GM21717 (cell line): ENCODE measurements at regions not wholly inside any gene's neighbourhood (a gene's known extent, or its start where the extent isn't known, plus 50 kb on each side); places are given as distances from the start of the nearest gene placed in this dataset.
"Not testable (repeated sequence)": the region's sequence is repeated elsewhere in the genome, so short reads cannot be mapped to it uniquely, and the experiment has no call there.

Experiments used
- ATAC-seq: cut with Tn5 transposase; IDR thresholded peaks from one replicate; pipeline ENCODE4 v1.9.1; 2021; ENCODE audit warnings: mild to moderate bottlenecking, moderate library complexity; ENCODE audit not compliant: unreplicated experiment

DNA sequence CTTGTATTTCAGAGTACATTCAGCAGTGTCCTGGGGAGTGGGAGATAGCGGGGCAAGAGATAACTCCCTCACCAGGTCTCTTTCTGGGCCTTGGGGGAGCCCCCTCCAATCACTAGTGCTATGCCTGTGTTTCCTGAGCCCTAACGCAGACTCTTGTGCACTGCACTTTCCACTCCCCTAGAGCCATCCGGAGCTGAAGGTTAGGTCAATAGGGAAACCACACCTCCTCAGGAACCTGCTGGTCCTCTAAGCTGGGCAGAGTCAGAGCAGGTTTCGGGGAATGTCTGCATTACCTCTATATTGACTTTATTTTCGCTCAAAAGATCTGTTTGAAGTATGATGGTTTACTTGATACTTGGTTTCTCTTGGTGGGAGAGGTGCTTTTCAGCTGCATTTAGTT, 617.0 kb upstream of the ROBO1 start:
- ATAC-seq: no peak

DNA sequence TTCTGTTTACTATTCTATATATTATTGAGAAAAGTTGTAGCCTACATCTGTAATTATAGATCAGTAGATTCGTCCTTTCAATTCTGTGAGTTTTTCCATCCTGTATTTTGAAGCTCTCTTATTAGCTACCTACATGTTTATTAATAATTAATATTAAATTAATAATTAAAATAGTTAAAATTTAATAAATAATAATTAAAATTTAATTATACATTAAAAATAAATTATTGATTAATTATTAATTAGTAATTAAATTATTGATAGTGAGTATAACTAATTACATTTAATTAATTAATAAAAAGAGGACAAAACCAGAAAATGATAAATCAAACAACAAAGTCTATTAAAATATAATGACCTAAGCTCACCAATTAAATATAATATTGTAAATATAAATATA, 606.6 kb upstream of the ROBO1 start:
- no peak for ATAC-seq

DNA sequence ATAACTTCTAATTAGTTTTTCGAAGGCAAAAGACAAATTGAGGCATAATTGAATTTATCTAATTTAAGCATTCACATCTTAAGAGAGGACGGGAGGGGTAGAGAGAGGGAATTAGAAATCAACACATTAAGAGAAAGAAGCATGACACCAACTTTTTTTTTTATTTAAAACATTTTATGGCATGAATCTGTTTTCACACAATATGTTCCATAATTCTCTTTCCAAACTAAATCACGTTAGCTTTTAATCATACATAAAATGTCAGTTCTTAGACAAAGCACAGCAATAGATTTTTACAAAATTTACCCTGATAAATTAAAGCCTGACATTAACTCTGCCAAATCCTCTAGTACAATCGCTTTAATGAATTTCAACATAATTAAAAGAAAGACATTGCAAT, 600.8 kb upstream of the ROBO1 start:
- no peak for ATAC-seq

DNA sequence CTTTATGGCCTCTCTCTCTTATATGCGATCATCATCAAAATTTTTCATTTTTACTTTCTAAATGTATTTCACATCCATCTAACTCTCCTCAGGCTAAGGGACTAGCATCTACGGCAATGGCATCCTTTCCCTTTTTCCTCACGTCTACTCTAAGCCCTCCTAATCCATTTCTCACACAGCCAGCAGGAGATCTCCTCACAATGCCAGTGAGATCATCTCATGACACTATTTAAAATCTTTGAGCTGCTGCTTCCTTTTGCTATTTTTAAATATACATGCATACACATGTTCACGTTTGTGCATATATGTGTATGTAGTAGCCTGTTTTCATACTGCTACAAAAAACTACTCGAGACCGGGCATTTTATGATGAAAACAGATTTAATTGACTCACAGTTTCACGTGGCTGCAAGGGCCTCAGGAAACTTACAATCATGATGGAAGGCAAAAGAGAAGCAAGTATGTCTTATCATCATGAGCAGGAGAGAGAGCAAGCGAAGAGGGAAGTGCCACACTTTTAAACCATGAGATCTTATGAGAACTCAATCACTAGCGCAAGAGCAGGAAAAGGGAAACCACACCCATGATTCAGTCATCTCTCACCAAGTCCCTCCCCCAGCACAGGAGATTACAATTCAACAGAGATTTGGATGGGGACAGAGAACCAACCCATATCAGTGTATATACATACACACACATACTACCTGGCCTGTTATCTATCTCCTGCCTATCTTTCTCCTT, 599.2 kb upstream of the ROBO1 start:
- no peak for ATAC-seq

DNA sequence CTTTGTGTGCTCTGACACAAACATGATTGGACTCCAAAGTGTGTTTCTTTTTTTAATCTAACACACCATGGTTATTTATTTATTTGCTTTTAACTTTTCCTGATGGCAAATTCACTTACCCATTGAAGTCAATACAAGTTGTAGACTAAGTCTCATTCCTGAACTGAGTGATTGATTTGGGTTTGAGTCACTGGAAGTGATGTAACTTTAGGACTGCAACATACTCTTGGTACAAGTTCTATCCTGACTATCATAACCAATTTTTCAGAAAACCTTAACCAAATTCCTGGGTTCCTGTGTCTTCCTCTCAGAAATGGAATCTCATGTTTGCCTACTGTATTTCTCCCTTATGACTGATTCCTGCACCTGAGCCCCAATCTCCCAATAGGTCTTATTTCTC, 590.0 kb upstream of the ROBO1 start:
- ATAC-seq: no peak

DNA sequence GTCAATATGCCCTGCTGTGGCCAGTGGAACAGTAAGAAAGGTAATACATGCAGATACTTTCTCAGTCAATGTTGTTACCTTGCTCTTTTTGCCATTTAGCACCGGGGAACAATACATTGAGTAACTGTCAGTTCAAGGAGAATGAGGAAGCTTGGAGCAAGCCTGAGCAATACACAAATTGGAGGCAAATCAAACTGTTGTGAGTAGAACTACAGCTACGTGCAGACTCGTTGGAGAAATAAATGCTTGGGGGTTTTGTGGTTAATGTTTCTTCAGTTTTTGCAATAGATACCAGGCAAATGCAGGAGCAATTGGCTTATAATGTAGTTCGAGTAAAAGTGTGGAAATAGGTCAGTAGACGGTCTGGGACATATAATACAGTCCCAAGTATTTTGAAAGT, 587.3 kb upstream of the ROBO1 start:
- no peak for ATAC-seq

DNA sequence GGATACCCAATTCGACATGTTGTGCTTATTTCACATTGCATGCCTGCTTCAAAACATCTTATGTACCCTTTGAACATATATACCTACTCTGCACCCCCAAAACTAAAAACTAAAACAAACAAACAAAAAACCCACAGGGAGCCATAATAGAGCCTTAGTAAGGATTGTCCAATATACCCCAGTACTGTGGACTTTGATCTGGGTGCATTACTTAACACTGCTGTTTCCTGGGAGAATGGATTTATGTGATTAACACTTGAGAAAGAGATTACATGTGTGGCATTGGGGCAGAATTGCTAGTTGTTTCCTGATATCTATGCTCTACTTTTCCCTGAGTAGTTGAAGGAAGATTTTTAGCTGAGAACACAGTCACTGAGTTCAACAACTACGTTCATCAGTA, 583.4 kb upstream of the ROBO1 start:
- ATAC-seq: no peak

DNA sequence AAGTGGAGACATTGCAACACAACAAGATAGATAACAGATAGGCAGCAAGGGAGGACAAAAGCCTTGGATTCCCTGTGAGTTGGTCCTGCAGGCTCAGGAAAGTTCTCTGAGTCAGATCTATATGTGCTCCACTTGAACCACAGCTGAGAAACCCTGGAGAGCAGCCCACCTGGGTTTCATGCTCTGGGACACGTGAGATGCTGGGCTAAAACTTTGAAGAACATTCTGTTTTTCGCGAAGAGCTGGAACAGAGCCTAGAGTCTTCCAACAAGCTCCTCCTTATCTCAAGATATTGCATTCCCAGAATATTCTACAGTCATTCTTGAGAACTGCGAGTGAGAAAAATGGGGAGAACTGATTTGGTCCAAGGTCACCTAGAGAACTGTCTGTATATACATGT, 583.0 kb upstream of the ROBO1 start:
- no peak for ATAC-seq

DNA sequence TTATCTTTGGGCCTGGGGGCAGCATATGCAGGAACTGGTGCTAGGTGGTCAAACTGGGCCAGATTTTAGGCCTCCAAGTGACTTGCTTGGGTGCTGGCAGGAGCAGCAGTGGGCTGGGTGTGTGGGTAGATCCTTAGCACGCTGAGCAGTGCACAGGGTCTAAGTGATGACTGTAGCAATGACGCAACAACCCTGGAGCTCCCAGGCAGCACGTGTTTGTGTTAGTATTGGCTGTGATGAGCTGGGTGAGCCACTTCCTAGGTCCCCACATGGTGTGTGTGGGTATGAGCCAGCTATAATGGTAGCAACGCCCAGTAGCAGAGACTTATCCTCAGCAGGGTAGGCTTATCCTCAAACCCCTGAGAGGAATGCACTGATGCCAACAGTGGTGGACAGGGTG, 570.6 kb upstream of the ROBO1 start:
- no peak for ATAC-seq

DNA sequence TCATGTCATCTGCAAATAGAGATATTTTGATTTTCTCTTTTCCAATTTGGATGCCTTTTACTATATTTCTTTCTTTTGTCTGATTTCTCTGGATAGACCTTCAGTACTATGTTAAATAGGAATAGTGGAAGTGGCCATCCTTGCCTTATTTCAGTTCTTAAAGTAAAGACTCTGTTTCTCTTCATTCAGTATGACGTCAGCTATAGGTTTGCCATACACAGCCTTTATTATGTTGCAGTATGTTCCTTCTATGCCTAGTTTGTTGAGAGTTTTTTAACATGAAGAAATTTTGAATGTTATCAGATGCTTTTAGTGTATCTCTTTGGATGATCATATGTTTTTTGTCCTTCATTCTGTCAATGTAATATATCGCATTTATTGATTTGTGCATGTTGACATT, 566.7 kb upstream of the ROBO1 start:
- ATAC-seq: no peak

DNA sequence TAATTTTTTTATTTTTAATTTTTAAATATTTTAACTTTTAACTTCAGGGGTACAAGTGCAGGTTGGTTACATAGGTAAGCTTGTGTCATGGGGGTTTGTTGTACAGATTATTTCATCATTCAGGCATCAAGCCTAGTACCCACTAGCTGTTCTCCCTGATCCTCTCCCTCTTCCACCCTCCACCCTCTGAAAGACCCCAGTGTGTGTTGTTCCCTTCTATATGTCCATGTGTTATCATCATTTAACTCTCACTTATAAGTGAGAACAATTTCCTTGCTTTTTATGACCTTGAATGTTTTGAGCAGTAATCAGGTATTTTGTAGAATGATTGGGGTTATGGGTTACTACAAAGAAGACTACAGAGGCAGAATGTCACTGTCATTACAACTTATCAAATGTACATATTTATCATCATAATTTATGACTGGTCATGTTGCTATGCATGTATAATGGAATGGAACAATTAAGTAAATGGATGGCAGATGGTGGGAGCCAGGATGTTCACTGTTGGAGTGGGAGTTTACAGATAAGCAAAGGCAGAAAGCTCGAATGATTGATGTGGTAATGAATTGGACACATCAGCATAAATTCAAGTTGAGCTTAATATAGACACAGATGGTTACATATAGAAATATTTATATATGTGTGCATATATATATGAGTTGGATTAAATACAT, 563.8 kb upstream of the ROBO1 start:
- ATAC-seq: no peak

DNA sequence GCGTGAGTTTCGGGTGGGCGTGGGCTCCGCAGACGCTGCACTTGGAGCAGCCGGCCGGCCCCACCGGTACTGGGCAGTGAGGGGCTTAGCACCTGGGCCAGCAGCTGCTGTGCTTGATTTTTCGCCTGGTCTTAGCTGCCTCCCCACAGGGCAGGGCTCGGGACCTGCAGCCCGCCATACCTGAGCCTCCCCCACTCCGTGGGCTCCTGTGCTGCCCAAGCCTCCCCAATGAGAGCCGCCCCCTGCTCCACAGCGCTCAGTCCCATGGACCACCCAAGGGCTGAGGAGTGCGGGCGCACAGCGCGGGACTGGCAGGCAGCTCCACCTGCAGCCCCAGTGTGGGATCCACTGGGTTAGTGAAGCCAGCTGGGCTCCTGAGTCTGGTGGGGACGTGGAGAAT, 546.7 kb upstream of the ROBO1 start:
- not testable (repeated sequence) for ATAC-seq

DNA sequence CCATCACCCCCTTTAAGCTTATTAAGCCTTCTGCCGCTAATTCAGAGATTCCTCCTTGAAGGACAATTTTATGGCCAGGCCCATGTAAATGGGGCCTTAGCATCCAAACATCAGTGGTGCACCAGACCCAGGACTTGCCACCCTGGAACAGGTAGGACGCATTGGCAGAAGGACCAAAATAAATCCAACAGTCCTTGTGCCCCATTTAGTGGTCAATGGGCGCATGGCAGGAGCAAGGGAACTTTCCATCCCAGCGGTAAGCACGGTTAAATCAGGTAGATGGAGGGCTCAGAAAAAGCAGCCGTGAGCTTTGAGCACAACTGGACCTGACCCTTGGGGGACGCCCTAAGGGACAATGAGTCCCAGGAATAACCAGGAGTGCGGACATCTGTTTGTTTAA, 540.8 kb upstream of the ROBO1 start:
- no peak for ATAC-seq

DNA sequence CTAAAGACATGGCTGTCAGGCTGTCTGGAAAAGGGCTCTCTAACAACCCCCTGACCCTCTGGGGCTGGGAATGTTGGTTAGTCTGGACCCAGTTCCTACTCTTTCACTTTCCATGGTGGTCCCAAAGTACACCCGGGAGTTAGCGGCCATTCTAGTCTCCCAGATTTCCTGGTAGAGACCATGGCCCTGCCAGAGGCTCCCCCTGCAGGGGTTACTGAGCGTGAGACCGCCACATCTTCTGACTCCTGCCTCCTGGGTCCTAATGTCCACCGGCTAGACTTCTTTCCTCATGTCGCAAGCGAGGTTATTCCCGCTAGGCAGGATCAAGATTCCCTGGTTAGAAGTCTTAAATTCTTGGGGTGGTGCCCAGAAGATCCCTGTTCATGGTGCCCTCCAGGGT, 540.0 kb upstream of the ROBO1 start:
- no peak for ATAC-seq

DNA sequence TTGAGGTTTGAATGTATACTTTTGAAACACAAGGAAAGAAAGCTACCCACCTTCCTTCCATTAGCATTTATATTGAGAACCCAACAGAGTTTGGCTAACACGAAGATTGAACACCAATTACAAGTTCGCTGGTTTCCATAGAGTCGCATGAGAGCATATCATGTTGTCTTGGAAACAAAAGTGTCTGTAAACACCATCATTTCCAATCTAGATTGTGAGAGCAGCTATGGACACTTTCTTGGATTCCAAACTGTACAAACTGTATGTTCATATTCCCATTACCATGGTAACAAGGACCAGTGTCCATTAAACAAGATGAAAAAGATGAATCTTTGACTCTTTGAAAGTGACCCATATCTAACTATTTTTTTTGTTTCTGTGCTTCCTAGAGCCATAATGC, 529.9 kb upstream of the ROBO1 start:
- ATAC-seq: no peak

DNA sequence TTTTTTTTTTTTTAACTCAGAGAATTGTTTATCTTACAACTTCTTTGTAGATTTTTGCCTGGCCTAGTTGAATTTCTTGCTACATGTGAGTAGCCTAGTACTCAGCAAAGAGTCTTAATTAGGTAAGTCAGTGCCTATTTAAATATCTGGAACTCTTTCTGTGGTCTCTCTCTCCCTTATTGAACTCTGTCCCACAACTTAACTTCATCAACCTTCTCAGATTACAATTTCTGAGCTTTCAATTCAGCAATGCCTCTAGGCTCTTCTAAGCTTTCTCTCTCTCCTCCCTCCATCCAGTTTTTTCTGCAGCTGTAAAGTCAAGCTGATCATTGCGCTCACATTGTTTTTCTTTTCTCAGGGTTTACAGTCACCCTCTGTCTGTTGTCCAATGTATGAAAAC, 517.6 kb upstream of the ROBO1 start:
- no peak for ATAC-seq

DNA sequence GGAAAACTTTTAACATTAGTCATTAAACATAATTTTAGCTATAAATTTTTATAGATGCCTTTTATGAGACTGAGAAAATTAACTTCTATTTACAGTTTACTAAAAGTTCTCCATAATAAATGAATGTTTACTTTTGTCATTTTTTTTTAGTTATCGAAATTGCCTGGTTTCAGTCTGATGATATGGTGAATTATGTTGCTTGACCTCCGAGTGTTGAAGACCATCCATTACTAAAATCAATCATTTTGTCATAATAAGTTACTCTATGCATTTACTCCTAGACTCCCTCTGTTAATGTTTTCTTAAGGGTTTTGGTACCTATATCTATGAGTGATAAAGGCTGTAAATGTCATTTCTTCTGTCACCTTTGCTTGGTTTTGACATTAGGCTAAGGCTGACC, 516.0 kb upstream of the ROBO1 start:
- ATAC-seq: no peak

DNA sequence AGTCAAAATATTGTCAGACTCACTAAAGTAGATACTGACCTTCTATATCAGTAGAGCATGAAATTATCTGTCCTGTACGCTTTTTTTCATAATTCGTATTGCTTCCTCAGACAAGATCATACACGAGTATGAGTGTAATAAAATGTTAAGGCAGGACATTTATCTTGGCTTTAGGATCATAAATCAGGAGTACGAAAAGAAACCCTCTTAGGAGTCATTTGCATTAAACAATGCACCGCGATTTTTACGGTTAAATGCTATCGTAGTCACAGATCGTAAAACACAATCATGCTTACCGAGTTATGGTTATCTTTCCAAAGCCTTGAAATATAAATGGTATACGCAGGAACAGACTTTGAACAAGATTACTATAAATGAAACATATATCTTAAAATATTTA, 510.3 kb upstream of the ROBO1 start:
- no peak for ATAC-seq

DNA sequence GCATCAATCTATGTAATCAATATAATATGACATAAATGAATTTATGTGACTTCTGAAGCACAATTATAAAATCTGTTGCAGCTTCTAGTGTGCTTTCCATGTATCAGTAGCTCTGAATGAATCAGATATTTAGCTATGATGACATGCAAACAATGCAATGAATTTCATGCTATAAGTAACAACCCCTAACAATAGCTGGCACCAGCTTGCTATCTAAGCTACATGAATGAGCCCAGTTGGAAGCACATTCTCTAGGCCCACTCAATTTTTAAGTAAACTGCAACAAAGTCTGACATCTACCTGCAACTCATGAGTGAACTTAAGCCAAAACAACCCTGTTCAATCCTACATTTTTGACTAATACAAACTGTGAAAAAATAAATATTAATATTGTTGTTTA, 507.3 kb upstream of the ROBO1 start:
- ATAC-seq: no peak

DNA sequence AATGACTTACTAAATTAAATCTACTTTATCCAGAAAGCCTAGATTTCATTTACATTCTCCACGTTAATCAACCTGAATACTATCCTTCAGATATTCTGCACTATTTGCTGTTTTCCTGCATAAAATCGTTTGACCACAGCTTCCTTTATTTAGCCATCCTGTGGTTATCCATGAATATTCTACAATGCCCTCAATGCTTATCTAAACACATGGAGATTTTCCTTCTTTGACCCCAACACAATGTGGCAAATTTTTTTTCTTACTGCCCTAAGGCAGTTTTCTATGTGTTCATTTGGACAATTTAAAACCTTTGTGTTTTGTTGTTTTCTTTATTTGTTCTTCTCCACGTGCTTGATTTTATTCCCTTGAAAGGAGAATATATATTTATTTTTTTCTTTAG, 495.5 kb upstream of the ROBO1 start:
- no peak for ATAC-seq

DNA sequence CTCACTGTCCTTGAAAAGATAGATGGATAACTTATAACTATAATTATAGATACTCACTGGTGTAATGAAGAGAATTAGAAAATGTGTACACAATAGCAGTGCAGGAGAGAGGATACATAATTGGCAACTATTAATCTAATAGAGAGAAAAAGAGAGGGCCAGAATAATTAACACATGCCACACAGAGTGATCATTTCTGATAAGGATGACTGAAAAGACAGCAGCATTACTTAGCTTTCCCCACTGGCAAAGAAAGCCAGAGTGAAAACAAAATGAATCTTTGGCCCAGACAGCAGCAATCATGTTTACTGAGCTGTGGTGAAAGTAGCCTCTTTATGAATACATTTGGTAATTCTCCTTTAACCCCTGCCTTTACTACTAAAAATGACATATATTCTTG, 493.3 kb upstream of the ROBO1 start:
- ATAC-seq: no peak

DNA sequence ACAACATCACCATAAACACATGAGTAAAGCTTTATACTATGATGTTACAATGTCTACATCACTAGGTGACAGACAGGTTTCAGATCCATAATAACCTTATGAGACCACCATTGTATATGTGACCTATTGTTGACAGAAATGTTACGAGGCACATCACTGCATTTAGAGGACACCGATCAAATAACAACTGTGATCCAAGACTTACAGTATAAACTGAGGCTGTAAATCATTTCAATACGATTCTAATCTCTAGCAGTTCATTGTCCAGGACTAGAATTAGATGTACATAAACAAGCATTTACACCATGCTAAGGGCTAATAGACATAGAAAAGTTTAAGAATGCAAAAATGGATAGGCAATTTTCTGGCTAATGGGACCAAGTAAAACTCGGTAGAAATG, 491.9 kb upstream of the ROBO1 start:
- no peak for ATAC-seq

DNA sequence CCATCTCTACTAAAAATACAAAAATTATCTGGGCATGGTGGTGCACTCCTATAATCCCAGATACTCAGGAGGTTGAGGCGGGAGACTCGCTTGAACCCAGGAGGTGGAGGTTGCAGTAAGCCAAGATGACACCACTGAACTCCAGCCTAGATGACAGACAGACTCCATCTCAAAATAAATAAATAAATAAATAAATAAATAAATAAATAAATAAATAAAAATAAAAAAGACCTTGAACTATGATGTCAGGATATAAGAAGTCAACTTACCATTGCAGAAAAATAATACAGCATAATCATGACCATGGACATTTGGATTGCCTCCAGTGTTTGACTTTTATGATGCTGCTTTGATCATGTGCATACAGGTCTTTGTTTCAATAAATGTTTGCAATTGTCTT, 484.3 kb upstream of the ROBO1 start:
- no peak for ATAC-seq
